Amniotic stem cell (primary cell): ENCODE measurements at regions not wholly inside any gene's neighbourhood (a gene's known extent, or its start where the extent isn't known, plus 50 kb on each side); places are given as distances from the start of the nearest gene placed in this dataset.
"Not testable (repeated sequence)": the region's sequence is repeated elsewhere in the genome, so short reads cannot be mapped to it uniquely, and the experiment has no call there.

Experiments used
- DNase-seq: peaks from one replicate; lab custom pipeline; 2025; lab: John Stamatoyannopoulos, UW

DNA sequence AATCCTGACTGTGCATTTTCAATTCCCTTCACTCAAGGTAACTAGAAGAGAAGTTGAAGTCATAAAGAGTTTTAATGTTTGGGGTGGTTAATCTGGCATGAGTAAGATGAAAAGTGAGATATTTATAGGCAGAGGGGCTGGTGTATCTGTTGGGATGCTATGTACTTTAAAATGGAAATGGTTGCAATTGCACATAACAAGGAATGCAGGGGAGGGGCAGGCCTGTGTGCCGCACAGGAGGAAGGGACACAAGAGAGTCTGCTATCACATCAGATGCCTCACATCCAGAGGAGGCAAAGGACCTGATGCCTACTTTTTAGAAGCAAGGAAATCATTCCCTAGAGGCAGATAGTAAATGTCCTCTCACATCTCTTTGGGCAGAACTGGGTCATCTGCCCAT, 55.5 kb upstream of the OSMR start:
- DNase-seq = no peak

DNA sequence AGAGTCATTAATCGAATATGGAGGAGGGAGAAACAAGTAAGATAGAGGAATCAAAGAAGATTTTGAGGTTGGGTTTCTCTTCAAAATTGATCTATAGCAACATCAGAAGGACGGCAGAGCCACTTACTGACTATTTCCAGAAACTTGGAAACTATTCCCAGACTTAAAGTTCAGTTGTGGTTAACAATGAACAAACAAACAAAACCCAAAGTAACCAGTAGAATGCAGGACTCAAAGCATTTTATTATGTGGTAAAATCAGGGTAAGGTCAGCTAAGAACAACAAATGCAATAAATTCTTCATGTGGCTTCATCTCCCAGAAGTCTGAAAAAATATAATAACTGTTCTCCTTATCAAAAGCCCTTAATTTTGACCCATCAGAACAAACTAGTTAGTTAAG, 54.9 kb upstream of the OSMR start:
- no peak for DNase-seq

DNA sequence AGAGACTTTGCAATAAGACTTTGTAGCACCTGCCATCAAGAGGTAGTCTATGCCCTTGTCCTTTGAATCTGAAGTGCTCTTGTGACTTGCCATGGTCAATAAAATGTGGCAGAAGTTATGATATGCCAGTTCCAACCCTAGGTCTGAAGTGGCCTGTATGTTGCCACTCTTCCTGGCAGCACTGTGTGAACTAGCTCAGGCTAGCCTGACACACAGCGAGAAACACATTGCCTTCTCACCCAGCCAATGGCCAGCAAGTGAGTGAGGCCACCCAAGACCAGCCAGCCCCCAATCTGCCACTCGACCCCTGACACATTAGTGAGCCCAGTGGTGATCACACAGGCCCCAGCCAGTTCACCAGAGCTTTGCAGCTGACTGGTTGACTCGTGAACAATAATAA, 52.7 kb upstream of the OSMR start:
- DNase-seq = no peak

DNA sequence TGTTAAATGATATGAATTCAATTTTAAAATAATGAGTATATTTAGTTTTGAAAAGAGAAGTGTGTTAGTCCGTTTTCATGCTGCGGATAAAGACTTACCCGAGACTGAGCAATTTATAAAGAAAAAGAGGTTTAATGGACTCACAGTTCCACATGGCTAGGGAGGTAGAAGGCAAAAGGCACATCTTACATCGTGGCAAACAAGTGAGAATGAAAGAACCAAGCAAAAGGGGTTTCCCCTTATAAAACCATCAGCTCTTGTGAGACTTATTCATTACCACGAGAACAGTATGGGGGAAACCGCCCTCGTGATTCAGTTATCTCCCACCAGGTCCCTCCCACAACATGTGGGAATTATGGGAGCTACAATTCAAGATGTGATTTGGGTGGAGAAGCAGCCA, 51.8 kb upstream of the OSMR start:
- not testable (repeated sequence) for DNase-seq

DNA sequence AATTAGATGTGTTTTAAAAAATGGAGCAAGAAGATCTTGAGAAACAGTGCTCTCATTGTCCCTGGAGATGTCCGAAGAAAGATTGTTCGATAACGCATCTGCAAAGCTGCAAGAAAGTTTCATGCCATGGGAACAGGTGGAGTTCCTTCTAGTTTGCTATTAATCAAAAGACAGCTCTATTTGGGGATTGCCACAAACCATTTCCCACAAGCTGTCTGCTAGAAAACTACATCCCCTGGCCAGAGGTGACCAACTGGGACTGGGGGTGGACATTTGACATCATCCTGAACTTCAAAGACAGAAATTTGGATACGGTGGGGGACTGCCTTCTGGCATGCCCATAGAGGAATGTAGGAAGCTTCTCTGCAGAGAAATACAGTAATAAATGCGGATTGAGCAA, 50.8 kb upstream of the OSMR start:
- DNase-seq = no peak

DNA sequence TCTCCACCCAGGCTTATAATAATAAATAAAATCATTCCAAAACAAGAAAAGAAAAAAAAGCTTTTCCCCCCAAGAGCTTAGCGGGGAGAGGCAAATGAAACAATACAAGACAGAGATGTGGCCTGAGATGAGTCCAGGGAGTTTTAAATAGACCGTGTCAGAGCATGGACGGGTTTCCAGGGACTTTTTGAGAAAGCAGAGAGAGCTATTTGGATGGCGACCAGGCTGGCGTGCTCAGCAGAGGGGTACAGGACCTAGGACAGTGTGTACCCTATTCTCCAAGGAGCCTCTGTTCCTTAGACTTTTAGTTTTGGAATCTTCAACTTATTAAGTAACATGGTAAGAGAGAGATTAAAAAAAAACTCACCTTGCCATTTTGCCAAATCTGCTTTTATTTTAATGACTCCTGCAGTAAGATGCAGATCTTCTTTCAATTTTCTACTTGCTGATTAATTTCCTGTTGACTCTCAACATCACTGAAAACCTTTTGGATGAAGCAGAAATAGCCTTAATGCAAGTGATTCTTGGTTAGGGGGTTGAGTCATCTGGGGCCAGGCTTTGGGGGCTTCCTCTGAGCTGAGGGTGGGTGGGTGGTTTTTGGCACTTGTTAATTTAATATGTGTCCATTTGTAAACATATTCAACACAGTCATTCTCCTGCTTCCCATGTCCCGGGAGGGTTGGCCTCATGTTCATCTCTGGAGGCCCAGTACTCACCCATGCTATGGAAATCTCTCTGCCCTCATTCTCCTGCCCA, 49.6 kb upstream of the OSMR start:
- no peak for DNase-seq
